GM23338 (cell line): ENCODE measurements at regions not wholly inside any gene's neighbourhood (a gene's known extent, or its start where the extent isn't known, plus 50 kb on each side); places are given as distances from the start of the nearest gene placed in this dataset.

Source experiments
- ATAC-seq: fragments of 200-7000 bp; cut with Tn5 transposase; 3 replicates; pipeline ENCODE4 v1.9.1; 2020
- DNase-seq: peaks from one replicate; pipeline ENCODE4 v3.0.0-alpha.2; 2015; ENCODE audit warnings: low spot score
- H2AFZ ChIP-seq: fragments of 200-600 bp; sonication (generic); 2 replicates; pipeline ENCODE4 v1.8.0; 2016; ENCODE audit warnings: antibody characterized with exemption, mild to moderate bottlenecking, moderate library complexity
- H3F3A ChIP-seq: fragments of 200-600 bp; sonication (generic); replicated peaks from 2 replicates; pipeline ENCODE4 v1.8.0; 2017; ENCODE audit warnings: antibody characterized with exemption, mixed run types, low read depth
- H3K27ac ChIP-seq: fragments of 200-600 bp; sonication (generic); 2 replicates; pipeline ENCODE4 v1.6.1; 2016; ENCODE audit warnings: low read depth
- H3K27me3 ChIP-seq: fragments of 200-600 bp; sonication (generic); 2 replicates; pipeline ENCODE4 v1.8.0; 2016; ENCODE audit warnings: mild to moderate bottlenecking, mixed run types, moderate library complexity; ENCODE audit not compliant: insufficient read depth
- H3K36me3 ChIP-seq: fragments of 200-600 bp; sonication (generic); 2 replicates; pipeline ENCODE4 v1.8.0; 2016; ENCODE audit warnings: mild to moderate bottlenecking; ENCODE audit not compliant: insufficient read depth
- H3K4me1 ChIP-seq: fragments of 200-600 bp; sonication (generic); 2 replicates; pipeline ENCODE4 v1.8.0; 2016; ENCODE audit warnings: mild to moderate bottlenecking, moderate library complexity; ENCODE audit not compliant: insufficient read depth
- H3K4me2 ChIP-seq: fragments of 200-600 bp; sonication (generic); 2 replicates; pipeline ENCODE4 v1.7.1; 2017; ENCODE audit warnings: mixed run types
- H3K4me3 ChIP-seq: fragments of 200-600 bp; sonication (generic); 2 replicates; pipeline ENCODE4 v1.6.1; 2016; ENCODE audit warnings: mixed run types
- H3K79me2 ChIP-seq: fragments of 200-600 bp; sonication (generic); replicated peaks from 2 replicates; pipeline ENCODE4 v1.8.0; 2017; ENCODE audit warnings: mild to moderate bottlenecking; ENCODE audit not compliant: insufficient read depth
- H3K9me2 ChIP-seq: fragments of 200-600 bp; sonication (generic); 2 replicates; pipeline ENCODE4 v1.8.0; 2017; ENCODE audit not compliant: insufficient read depth
- H4K20me1 ChIP-seq: fragments of 200-600 bp; sonication (generic); replicated peaks from 2 replicates; pipeline ENCODE4 v1.8.0; 2017; ENCODE audit warnings: mild to moderate bottlenecking; ENCODE audit not compliant: insufficient read depth
- H3K27ac Mint-ChIP-seq: 2 replicates; pipeline ENCODE4 v1.8.0; 2020; ENCODE audit warnings: inconsistent platforms, mild to moderate bottlenecking, moderate library complexity, mixed read lengths
- H3K27me3 Mint-ChIP-seq: 3 replicates; pipeline ENCODE4 v1.8.0; 2022; ENCODE audit warnings: low read depth, mild to moderate bottlenecking, moderate library complexity, mixed read lengths, inconsistent platforms; ENCODE audit not compliant: insufficient read depth, poor library complexity
- H3K36me3 Mint-ChIP-seq: 3 replicates; pipeline ENCODE4 v1.8.0; 2021; ENCODE audit warnings: low read depth, mild to moderate bottlenecking, inconsistent platforms, moderate library complexity, mixed read lengths
- H3K4me1 Mint-ChIP-seq: 3 replicates; pipeline ENCODE4 v1.8.0; 2020; ENCODE audit warnings: mild to moderate bottlenecking, inconsistent platforms, mixed read lengths
- H3K4me3 Mint-ChIP-seq: 3 replicates; pipeline ENCODE4 v1.8.0; 2021; ENCODE audit warnings: moderate library complexity, mild to moderate bottlenecking, inconsistent platforms, mixed read lengths
- H3K9me3 Mint-ChIP-seq: 3 replicates; pipeline ENCODE4 v1.8.0; 2020; ENCODE audit warnings: moderate library complexity, mild to moderate bottlenecking, inconsistent platforms, mixed read lengths
- CREB1 ChIP-seq: fragments of 250-450 bp; sonication (Bioruptor Pico); IDR thresholded peaks from 2 replicates; pipeline ENCODE4 v1.5.0; 2020; ENCODE audit warnings: low read depth, mild to moderate bottlenecking, moderate library complexity
- ETS1 ChIP-seq: IDR thresholded peaks from 2 replicates; pipeline ENCODE4 v1.6.1; 2016; ENCODE audit warnings: antibody characterized with exemption
- EZH2 ChIP-seq: fragments of 200-600 bp; sonication (generic); IDR thresholded peaks from one replicate; pipeline ENCODE4 v1.8.0; 2017; ENCODE audit warnings: antibody characterized with exemption, mild to moderate bottlenecking, low read depth; ENCODE audit not compliant: unreplicated experiment
- JUNB ChIP-seq: IDR thresholded peaks from one replicate; pipeline ENCODE4 v1.6.1; 2016; ENCODE audit warnings: antibody characterized with exemption; ENCODE audit not compliant: unreplicated experiment
- POLR2AphosphoS5 ChIP-seq: IDR thresholded peaks from 2 replicates; pipeline ENCODE4 v1.6.1; 2016; ENCODE audit warnings: antibody characterized with exemption, low read depth
- REST ChIP-seq: IDR thresholded peaks from one replicate; pipeline ENCODE4 v1.6.1; 2018; ENCODE audit warnings: antibody characterized with exemption; ENCODE audit not compliant: unreplicated experiment
- STAT1 ChIP-seq: IDR thresholded peaks from one replicate; pipeline ENCODE4 v1.6.1; 2016; ENCODE audit warnings: antibody characterized with exemption; ENCODE audit not compliant: unreplicated experiment
- TF ChIP-seq, protein P1 (sequence below), 2 experiments: fragments of 200-600 bp in 1 of 2; sonication (generic) in 1 of 2; conservative IDR thresholded peaks; 2 replicates each; pipeline versions ENCODE4 v1.5.1 to v1.6.1; 2016 to 2017; ENCODE audit warnings: antibody characterized with exemption in 2 of 2, low read depth in 2 of 2, mild to moderate bottlenecking in 2 of 2, moderate library complexity in 1 of 2
- TF ChIP-seq, protein P2 (sequence below): fragments of 250-450 bp; sonication (Bioruptor Pico); IDR thresholded peaks from 2 replicates; pipeline ENCODE4 v1.5.0; 2020; ENCODE audit warnings: mild to moderate bottlenecking, moderate library complexity

DNA sequence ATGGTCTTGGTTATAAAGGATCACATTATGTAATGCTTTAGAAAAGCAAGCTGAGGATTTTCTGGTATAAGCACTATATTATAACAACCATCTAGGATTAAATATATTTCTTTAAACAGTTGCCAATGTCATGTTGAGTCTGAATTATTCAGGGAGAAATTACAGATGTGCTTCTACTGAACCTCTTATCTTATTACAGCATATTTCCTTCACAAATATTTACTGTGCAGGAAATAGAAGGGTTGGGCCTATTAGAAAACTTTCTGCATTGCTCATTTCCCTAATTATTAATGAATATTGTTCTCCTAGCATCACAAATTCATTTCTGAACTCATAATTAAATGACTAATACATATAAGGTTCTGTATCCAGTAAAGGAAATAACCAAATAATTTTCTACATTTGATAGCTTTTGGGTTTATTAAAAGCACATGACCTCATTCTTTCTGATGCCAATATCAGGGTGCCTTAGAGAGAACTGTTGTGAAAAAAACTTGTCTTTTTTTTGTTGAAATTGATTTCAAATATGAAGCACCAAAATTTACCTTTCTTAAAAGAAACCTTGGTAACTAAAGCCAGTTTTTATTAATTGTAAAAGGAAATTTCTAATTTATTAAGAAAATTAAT lies 476.8 kb upstream of the PTGER4 start (continued):
- TF ChIP-seq, protein P1, sequence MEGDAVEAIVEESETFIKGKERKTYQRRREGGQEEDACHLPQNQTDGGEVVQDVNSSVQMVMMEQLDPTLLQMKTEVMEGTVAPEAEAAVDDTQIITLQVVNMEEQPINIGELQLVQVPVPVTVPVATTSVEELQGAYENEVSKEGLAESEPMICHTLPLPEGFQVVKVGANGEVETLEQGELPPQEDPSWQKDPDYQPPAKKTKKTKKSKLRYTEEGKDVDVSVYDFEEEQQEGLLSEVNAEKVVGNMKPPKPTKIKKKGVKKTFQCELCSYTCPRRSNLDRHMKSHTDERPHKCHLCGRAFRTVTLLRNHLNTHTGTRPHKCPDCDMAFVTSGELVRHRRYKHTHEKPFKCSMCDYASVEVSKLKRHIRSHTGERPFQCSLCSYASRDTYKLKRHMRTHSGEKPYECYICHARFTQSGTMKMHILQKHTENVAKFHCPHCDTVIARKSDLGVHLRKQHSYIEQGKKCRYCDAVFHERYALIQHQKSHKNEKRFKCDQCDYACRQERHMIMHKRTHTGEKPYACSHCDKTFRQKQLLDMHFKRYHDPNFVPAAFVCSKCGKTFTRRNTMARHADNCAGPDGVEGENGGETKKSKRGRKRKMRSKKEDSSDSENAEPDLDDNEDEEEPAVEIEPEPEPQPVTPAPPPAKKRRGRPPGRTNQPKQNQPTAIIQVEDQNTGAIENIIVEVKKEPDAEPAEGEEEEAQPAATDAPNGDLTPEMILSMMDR (conservative IDR thresholded peaks at IDR 0.05; ENCODE audit: low read depth in 2 of 2): no peak
- TF ChIP-seq REST (no peak), STAT1 (no peak), EZH2 (no peak), JUNB (no peak), ETS1 (no peak)

DNA sequence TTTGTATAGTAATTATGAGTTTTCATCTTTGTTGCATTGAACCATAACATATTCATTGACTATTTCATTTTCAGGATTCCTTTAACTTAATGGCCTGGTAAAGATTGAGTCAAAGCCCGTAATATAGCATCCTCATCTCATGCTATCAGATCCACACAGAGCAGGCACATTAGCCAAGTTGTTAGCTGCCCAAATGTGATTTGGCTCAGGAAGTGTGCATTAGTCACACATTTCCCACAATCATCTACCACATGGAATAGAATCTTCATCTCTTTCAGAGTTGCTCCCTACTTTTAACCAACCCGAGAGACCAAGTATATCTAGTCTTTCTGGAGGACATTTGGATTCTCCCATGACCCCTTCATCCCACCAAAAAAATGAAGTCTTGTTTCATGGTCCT lies 481.0 kb upstream of the PTGER4 start:
- Histone ChIP-seq H3K4me2 (no peak overlapping the region), H3K27me3 (no peaks in the 10 kb centered on the region), H3K27ac (no peak overlapping the region), H3K4me3 (no peak overlapping the region), H3K4me1 (no peaks in the 10 kb centered on the region), H2AFZ (0 out of 2 replicates have a peak overlapping the region, but pooled peaks have one; percentile 25), H3K9me2 (no peaks in the 10 kb centered on the region), H3F3A (no peaks in the 10 kb centered on the region), H3K36me3 (no peaks in the 10 kb centered on the region), H4K20me1 (no peaks in the 10 kb centered on the region), H3K79me2 (no peaks in the 10 kb centered on the region)
- TF ChIP-seq CREB1 (CRISPR knock-in tag) (no peak), POLR2AphosphoS5 (no peak)
- TF ChIP-seq, protein P2, sequence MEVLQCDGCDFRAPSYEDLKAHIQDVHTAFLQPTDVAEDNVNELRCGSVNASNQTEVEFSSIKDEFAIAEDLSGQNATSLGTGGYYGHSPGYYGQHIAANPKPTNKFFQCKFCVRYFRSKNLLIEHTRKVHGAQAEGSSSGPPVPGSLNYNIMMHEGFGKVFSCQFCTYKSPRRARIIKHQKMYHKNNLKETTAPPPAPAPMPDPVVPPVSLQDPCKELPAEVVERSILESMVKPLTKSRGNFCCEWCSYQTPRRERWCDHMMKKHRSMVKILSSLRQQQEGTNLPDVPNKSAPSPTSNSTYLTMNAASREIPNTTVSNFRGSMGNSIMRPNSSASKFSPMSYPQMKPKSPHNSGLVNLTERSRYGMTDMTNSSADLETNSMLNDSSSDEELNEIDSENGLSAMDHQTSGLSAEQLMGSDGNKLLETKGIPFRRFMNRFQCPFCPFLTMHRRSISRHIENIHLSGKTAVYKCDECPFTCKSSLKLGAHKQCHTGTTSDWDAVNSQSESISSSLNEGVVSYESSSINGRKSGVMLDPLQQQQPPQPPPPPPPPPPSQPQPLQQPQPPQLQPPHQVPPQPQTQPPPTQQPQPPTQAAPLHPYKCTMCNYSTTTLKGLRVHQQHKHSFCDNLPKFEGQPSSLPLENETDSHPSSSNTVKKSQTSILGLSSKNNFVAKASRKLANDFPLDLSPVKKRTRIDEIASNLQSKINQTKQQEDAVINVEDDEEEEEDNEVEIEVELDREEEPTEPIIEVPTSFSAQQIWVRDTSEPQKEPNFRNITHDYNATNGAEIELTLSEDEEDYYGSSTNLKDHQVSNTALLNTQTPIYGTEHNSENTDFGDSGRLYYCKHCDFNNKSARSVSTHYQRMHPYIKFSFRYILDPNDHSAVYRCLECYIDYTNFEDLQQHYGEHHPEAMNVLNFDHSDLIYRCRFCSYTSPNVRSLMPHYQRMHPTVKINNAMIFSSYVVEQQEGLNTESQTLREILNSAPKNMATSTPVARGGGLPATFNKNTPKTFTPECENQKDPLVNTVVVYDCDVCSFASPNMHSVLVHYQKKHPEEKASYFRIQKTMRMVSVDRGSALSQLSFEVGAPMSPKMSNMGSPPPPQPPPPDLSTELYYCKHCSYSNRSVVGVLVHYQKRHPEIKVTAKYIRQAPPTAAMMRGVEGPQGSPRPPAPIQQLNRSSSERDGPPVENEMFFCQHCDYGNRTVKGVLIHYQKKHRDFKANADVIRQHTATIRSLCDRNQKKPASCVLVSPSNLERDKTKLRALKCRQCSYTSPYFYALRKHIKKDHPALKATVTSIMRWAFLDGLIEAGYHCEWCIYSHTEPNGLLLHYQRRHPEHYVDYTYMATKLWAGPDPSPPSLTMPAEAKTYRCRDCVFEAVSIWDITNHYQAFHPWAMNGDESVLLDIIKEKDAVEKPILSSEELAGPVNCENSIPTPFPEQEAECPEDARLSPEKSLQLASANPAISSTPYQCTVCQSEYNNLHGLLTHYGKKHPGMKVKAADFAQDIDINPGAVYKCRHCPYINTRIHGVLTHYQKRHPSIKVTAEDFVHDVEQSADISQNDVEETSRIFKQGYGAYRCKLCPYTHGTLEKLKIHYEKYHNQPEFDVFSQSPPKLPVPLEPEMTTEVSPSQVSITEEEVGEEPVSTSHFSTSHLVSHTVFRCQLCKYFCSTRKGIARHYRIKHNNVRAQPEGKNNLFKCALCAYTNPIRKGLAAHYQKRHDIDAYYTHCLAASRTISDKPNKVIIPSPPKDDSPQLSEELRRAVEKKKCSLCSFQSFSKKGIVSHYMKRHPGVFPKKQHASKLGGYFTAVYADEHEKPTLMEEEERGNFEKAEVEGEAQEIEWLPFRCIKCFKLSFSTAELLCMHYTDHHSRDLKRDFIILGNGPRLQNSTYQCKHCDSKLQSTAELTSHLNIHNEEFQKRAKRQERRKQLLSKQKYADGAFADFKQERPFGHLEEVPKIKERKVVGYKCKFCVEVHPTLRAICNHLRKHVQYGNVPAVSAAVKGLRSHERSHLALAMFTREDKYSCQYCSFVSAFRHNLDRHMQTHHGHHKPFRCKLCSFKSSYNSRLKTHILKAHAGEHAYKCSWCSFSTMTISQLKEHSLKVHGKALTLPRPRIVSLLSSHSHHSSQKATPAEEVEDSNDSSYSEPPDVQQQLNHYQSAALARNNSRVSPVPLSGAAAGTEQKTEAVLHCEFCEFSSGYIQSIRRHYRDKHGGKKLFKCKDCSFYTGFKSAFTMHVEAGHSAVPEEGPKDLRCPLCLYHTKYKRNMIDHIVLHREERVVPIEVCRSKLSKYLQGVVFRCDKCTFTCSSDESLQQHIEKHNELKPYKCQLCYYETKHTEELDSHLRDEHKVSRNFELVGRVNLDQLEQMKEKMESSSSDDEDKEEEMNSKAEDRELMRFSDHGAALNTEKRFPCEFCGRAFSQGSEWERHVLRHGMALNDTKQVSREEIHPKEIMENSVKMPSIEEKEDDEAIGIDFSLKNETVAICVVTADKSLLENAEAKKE (CRISPR knock-in tag): no peak
- Mint-ChIP-seq H3K9me3 (no peaks in the 10 kb centered on the region), H3K27me3 (no peaks in the 10 kb centered on the region), H3K36me3 (no peaks in the 10 kb centered on the region), H3K27ac (no peak overlapping the region), H3K4me3 (no peak overlapping the region), H3K4me1 (no peaks in the 10 kb centered on the region)
- DNase-seq (no peak), ATAC-seq (no peak)
